ENCODE measurements at regions not wholly inside any gene's neighbourhood (a gene's known extent, or its start where the extent isn't known, plus 50 kb on each side); places are given as distances from the start of the nearest gene placed in this dataset.

DNA sequence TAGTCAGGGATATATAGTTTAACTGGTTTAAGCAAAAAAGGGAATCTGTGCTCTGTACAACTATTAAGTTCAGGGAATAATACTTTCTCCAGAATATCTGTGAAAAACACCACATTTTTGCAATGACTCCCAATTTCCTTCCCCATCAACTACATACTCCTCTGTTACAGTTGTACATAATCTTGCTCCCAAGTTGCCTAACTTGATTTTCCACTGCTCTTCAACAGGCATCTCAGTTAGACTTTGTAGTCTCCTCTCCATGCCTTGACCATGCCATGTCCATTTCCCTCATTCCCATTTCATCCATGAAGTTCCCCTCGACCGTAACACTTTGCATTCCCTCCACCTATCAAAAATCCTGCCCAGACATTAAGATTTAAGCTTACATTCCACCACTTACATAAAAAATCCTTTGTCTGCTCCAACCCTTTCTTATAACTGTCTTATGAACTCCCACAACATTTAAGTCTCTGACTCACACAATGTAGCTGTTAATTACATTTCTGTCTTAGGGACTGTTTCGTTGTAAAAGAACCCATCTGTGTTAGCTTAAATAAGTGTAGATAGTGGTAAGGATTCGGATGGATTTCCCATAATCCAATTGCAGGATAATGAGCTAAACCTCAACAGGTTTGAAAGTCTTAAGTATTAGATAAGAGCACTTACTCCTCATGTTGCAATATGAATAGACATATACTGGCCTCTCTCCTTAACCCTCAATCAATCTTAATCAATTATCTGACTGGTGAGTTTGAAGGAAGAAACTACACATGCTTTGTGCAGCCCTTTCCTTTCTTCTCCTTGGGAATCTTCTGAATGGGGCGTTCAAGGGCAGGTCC lies 156.5 kb downstream of the PAWR start:
- no peak for DNase-seq (ENCODE audit: low spot score)

DNA sequence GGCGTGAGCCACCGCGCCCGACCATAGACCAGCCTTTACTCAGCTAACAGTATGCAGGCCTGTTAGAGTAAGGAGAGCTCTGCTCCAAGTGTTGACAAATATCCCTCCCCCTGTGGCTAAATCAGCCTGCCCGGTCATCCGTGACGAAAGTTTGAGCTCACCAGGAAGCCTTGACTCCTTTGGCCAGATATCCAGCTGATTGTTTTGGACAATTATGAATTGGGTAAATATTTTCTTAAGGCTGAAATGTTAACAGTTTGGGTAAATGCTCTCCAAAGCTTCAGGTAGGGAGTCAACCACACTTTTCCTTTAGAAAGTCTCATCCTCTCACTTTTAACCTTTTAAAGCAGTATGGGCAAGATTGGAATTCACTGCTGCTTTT lies 157.9 kb downstream of the PAWR start:
- DNase-seq (ENCODE audit: low spot score), result no peak

DNA sequence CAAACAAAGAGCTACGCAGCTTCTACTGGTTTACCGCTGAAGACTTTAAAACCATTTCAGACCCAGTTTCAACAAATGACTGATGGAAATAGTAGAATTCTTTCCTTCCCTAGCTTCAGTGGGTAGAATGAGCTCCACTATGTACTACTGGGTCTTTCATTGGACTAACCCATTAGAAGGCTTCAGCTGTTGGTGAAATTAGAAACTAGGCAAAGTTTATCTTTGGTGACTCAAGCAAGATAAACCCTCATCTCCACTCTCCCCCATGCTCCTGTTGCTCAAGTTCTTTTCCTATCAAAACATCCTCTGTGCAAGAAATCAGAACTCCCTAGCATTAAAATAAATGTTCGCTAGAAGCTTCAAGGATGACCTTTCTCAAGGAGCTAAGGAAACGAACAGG lies 159.2 kb downstream of the PAWR start:
- no peak for DNase-seq (ENCODE audit: low spot score)

DNA sequence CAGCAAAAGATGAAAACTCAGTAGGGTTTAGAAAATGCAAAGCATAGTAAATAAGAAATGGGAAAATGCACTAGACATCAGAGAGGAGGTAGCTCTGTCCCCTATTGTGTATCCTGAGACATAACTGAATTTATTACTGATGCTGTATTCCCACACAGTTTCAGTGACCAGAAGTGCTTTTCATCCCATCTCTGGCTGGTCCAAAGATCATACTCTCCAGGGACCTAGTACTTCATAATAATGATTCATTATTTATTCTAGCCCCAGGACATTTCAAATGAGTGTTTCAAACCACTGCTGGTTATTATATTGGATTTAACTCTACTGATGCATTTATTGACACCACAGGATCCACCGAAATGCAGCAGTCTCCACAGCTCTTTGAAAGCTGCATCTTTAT lies 163.3 kb downstream of the PAWR start:
- no peak for DNase-seq (ENCODE audit: low spot score)

DNA sequence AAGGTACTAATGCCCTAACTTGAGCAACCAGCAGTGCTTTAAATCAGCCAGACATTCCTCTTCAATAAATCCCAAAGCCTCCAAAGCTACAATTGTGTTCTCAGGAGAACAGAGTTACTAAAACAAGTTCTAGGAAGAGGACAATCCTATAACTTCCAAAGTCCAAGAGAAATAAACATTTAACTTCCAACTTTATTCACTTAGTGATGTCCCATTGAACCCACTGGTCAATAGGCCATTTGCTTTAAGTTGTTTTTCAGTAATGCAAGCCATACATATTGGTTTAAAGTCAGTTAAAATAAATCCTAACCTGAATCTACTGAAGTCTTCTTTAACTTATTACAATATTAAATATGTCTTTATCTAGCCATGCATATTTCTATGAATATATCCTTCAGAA lies 165.4 kb downstream of the PAWR start:
- DNase-seq (ENCODE audit: low spot score), result no peak

DNA sequence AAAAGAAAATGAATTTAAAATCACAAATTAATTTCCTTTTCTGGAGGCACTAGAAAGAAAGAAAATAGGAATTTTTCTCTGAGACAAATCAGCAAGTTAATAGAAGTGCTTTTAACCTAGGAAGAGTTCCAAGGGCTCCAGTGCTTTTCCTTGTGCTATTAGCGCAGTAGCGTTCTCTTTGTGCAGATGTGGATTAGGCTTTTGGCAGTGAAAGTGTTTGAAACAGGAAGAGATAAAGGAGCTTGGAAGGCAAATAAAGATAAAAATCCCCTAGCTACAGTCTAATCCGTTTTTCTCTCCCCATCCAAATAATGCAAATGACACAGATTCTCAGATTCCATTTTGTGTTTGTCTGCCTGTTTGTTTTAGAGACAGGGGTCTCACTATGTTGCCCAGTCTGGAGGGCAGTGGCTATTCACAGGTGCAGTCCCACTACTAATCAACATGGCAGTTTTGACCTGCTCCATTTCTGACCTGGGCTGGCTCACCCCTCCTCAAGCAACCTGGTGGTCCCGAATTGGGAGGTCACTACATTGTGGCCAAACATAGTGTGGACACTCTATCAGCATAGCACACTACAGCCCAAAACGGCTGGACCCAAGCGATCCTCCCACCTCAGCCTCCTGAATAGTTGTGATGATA lies 166.1 kb downstream of the PAWR start:
- DNase-seq (ENCODE audit: low spot score), result no peak

DNA sequence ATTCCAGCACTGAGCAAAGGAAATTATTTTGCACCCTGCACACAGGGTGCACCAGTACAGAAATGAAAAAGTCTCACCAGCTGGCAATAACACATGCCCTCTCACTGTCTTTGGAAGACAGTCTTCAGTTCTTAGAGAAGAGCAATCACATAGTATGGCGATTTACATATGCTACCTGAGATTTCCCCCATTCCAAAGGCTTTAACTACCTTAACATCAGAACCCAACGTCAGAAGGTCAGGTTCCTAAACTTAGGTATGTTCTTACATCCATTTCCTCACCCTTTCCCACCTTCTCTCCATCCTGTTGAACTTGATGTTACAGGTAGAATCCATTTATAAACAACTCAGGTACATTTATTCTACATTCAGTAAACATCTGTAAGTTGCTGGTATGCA lies 167.8 kb downstream of the PAWR start:
- DNase-seq (ENCODE audit: low spot score), result no peak

DNA sequence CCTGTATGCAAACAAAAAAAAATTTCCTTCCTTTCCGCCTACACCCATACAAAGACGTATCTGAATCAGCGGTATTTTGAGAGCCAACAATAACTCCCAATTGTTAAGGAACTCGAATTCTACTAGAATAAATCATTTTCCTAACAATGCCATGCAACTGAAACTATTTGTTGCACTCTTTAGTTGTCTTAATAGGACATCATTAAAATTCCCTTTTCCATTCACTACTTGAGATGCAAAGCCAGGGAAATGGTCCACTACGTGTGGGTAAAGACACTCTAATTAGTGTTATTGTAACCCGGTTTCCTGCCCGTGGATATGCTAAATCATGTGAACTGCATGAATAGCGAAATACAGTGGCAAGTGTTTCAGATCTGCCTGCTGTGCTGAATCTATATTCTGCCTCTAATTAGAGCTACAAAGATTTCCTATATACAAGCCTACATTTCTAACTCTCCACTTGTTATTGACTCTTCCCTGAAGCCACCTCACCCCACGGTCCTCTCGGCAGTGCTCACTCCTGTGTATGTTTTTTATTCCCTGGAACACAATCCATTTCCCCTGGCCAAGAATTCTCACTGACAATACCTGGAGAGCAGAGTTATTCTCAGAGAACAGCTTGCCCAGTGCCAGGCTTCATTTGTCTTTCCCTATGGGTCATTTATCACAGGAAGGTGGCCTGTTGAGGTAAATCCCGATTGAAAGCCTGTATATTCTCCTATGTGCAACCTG lies 168.3 kb downstream of the PAWR start:
- no peak for DNase-seq (ENCODE audit: low spot score)

DNA sequence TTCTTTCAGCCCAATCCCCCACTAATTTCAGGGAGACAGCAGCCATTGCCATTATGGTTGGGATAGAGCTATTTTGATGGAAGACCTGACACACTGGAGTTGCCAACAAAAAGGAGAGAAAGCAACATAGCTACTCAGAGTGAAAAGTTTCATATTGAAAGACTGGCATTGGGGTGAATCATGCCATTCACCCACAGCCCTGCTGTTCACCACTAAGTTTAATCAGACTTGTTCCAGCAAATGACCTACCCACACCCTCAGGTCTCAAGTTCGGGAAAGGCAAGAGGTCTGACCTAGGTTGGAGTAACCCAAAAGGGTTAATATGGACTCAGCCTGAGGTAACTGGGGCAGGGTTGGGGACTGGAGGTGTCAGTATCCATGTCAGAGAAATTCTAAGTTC lies 169.2 kb downstream of the PAWR start:
- no peak for DNase-seq (ENCODE audit: low spot score)

DNA sequence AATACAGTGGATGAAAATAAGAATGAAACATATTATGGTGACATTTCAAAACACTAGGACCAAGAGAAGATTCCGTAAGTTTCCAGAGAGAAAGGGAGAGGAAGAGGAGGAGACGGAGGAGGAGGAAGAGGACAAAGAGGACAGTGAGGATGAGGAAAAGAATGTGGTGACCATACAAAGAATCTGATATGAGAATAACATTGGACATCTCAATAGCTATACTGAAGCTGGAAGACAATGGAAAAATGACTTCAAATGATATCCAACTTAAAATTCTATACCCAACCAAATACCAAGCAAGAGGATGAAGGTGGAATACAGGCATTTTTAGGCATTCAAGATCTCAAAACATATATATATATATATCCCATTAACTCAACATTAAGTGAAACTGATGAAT lies 173.4 kb downstream of the PAWR start:
- no peak for DNase-seq (ENCODE audit: low spot score)

DNA sequence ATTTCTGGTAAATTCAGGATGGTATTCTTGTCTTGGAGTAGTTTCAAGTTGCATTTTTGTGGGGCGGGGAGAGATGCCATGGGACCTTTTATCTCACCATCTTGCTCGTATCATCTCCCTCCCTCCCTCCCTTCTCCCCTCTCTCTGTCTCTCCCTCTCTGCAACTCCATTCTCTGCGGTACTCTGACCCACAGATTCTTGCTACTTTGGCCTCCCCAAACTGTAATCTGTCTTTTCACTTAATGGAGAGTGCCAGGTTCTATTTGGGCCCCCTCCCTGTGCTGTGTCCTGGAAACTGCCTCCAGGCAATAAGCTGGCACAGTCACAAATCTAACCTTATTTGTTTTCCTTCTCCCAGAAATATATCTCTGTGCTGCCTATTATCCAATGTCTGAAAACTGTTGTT lies 175.2 kb downstream of the PAWR start:
- no peak for DNase-seq (ENCODE audit: low spot score)

DNA sequence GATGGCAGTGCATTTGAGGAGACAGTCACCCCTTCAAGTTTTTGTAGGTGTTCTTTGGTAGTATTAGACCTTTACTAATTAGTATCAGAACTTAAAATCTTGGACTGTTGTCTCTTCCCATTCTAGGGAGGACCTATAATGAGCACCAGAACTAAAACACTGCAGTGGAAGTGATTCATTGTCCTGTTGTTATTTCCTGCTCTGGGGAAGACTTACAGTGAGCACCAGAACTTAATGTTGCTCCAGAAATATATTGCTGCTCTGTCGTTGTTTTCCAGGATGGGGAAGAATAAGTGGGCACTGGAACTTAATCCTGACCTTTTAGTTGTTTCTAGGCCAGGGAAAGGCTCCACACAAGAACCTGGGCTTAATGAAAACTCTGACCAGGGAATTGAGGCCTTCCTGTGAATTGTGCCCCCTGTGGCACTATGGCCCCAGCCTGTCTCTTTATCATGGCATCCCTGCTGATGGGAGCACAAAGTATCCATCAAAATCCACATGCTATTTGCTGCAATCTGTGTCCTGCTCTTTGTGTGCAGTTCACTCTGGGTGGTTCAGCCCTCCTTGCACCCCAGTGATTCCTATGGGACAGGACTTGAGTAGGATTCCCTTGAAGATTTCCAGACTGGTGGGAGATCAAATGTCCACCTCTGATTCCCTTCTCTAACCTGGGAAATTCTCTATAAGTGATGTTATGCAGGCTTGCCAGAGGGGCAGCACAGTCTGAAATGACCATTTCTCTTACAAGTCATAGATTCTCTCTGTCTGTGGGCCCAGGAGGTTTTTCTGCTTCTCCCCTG lies 175.8 kb downstream of the PAWR start:
- DNase-seq (ENCODE audit: low spot score), result no peak

DNA sequence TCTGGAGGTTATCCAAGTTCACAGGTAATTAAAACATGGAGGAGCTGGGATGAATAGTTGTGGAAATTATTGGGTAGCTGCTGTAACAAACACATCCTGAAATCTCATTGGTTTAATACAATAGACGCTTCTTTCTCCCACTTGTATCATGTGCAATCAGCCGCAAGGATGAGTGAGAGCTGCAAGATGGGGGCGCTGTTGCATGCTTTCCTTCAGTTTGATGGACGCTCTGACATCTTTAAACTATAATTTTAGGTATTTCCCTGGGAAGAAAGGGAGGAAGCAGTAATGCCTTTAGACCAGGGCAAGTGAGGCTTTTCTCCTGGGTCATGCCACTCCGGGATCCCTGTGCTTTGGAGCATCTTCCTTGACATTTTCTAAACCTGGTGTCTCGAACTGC lies 178.7 kb downstream of the PAWR start:
- DNase-seq (ENCODE audit: low spot score), result peak; percentile 37

DNA sequence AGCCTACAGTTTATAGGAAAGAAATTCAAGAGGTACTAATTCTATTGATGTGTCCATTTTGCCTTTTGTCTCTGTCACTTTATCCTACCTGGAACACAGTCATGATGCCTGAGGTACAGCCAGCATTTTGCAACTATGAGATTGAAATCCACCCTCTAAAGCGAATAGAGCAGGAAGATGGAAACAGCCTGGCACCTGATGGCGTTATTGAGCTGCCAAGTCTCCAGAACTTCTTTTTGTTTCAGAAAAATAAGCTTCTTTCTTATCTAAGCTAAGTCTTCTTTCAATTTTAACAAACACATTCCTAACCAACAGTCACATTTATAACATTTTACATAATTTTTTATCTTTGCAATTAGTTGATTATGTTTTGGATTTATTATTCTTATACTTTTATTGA lies 182.1 kb downstream of the PAWR start:
- DNase-seq (ENCODE audit: low spot score), result no peak

All from NAMALWA (cell line).